ENCODE measurements at regions not wholly inside any gene's neighbourhood (a gene's known extent, or its start where the extent isn't known, plus 50 kb on each side); places are given as distances from the start of the nearest gene placed in this dataset.
A peak's percentile ranks its signal among the peaks of the same experiment; 100 is the strongest.

- no peak overlapping the region for H3K4me3 Mint-ChIP-seq (ENCODE audit: low read depth, unreplicated experiment)
- H3K4me1 Mint-ChIP-seq (ENCODE audit: low read depth, unreplicated experiment): peaks cover 52% of the 10 kb centered on the region
- no peaks in the 10 kb centered on the region for H3K27me3 Mint-ChIP-seq (ENCODE audit: unreplicated experiment)
- H3K27ac Mint-ChIP-seq (ENCODE audit: unreplicated experiment): no peak overlapping the region
- no peaks in the 10 kb centered on the region for H3K36me3 Mint-ChIP-seq (ENCODE audit: insufficient read depth, unreplicated experiment)
- intact Hi-C loops (cut with micrococcal nuclease; ENCODE audit: unreplicated experiment): loop anchor here (1.0 kb wide), 1 partner anchor 287 kb away; no protein-coding TSS in a partner anchor
- CTCF ChIA-PET: interaction anchor here (0.5 to 1.0 kb wide), 3 partner anchors 57 to 662 kb away, joined by 3 to 5 read pairs (median 3); no protein-coding TSS in a partner anchor
- TF ChIP-seq, protein P1, sequence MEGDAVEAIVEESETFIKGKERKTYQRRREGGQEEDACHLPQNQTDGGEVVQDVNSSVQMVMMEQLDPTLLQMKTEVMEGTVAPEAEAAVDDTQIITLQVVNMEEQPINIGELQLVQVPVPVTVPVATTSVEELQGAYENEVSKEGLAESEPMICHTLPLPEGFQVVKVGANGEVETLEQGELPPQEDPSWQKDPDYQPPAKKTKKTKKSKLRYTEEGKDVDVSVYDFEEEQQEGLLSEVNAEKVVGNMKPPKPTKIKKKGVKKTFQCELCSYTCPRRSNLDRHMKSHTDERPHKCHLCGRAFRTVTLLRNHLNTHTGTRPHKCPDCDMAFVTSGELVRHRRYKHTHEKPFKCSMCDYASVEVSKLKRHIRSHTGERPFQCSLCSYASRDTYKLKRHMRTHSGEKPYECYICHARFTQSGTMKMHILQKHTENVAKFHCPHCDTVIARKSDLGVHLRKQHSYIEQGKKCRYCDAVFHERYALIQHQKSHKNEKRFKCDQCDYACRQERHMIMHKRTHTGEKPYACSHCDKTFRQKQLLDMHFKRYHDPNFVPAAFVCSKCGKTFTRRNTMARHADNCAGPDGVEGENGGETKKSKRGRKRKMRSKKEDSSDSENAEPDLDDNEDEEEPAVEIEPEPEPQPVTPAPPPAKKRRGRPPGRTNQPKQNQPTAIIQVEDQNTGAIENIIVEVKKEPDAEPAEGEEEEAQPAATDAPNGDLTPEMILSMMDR (IDR thresholded peaks at IDR 0.05; ENCODE audit: unreplicated experiment): peak; percentile 63
- DNase-seq: no peak
- BruUV-seq (replicated peaks): no TSS peak
- peaks cover 4% of the 10 kb centered on the region for H3K9me3 Mint-ChIP-seq (ENCODE audit: low read depth, unreplicated experiment)
Observed at GRCh38 chr5:15013654-15014463, 142.3 kb upstream of the ANKH start.

DNA sequence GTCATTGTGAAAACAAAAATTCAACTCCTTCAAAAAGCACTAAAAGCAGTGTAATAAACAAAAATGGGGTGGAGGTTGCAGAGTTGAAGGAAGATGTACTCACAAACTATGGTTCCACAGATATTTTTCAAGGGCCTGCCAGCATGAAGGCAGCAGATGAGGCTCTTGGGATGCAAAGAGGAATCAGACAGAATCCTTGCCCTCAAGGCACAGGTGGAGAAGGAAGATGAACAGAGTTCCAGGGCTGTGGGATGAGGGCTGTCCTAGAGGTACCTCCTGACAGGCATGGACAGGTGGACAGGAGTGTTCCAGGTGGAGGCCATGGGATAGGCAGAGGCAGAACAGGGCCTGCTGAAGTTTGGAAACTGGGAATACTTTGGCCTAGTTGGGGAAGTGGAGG is 140.5 kb upstream of the ANKH start:
- TF ChIP-seq, protein P1 (IDR thresholded peaks at IDR 0.05; ENCODE audit: unreplicated experiment): no peak
- H3K36me3 Mint-ChIP-seq (ENCODE audit: insufficient read depth, unreplicated experiment): peaks cover 6% of the 10 kb centered on the region
- BruUV-seq (replicated peaks): no TSS peak
- peak overlapping the region; percentile 40 for H3K27ac Mint-ChIP-seq (ENCODE audit: unreplicated experiment)
- H3K4me1 Mint-ChIP-seq (ENCODE audit: low read depth, unreplicated experiment): peaks cover 60% of the 10 kb centered on the region
- H3K4me3 Mint-ChIP-seq (ENCODE audit: low read depth, unreplicated experiment): no peak overlapping the region
- no peaks in the 10 kb centered on the region for H3K9me3 Mint-ChIP-seq (ENCODE audit: low read depth, unreplicated experiment)
- no peak for DNase-seq
- CTCF ChIA-PET: interaction anchor here (1.0 kb wide), 1 partner anchor 11 kb away, joined by 3 read pairs; no protein-coding TSS in a partner anchor
- intact Hi-C loops (cut with micrococcal nuclease; ENCODE audit: unreplicated experiment): no loop called here
- no peaks in the 10 kb centered on the region for H3K27me3 Mint-ChIP-seq (ENCODE audit: unreplicated experiment)

DNA sequence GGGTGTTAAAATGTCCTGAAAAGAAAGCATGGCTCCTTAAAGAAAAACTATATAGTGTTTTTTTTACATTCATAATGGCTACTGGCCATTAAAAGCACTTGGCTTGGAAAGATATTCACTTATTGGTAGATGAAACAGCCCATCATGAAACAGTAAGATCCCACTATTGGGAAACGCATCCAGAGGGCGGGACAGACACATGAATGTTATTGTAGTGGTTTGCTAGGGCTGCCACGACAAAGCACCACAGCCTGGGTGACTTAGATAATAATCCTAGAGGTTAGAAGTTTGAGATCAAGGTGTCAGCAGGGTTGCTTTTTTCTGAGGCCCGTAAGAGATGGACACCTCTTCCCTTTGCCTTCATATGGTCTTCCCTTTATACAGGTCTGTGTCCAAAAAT is 139.4 kb upstream of the ANKH start:
- no peak for DNase-seq
- CTCF ChIA-PET: no interaction called here
- BruUV-seq (replicated peaks): no TSS peak
- Mint-ChIP-seq H3K9me3 (ENCODE audit: low read depth, unreplicated experiment) (no peaks in the 10 kb centered on the region), H3K4me3 (ENCODE audit: low read depth, unreplicated experiment) (no peak overlapping the region), H3K36me3 (ENCODE audit: insufficient read depth, unreplicated experiment) (peaks cover 6% of the 10 kb centered on the region), H3K27ac (ENCODE audit: unreplicated experiment) (peak overlapping the region; percentile 62), H3K27me3 (ENCODE audit: unreplicated experiment) (no peaks in the 10 kb centered on the region), H3K4me1 (ENCODE audit: low read depth, unreplicated experiment) (peaks cover 59% of the 10 kb centered on the region)
- TF ChIP-seq, protein P1 (IDR thresholded peaks at IDR 0.05; ENCODE audit: unreplicated experiment): no peak
- intact Hi-C loops (cut with micrococcal nuclease; ENCODE audit: unreplicated experiment): no loop called here

DNA sequence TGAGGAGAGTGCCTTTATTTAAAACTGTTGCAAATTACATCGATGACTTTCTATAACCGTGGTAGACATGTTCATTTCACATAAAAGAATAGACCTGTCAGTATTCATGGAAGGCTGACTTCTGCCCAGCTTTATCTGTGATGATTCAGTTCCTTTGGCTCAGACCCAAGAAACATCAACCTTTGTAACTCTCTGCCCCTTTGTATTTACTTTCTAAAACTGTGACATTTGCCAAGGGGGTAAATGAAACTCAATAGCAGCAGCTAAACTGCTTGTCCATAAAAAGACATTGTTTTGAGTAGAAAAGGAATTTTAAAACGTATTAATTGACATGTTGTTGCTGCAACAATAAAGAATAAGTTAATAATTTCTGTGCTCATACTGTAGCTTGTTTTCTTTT is 137.8 kb upstream of the ANKH start:
- DNase-seq: peak; percentile 63
- CTCF ChIA-PET: interaction anchor here (0.7 to 1.4 kb wide), 5 partner anchors 52 to 361 kb away, joined by 3 to 6 read pairs (median 5); no protein-coding TSS in a partner anchor
- H3K4me3 Mint-ChIP-seq (ENCODE audit: low read depth, unreplicated experiment): no peak overlapping the region
- H3K9me3 Mint-ChIP-seq (ENCODE audit: low read depth, unreplicated experiment): no peaks in the 10 kb centered on the region
- peaks cover 59% of the 10 kb centered on the region for H3K4me1 Mint-ChIP-seq (ENCODE audit: low read depth, unreplicated experiment)
- H3K27me3 Mint-ChIP-seq (ENCODE audit: unreplicated experiment): no peaks in the 10 kb centered on the region
- intact Hi-C loops (cut with micrococcal nuclease; ENCODE audit: unreplicated experiment): loop anchor here (2.0 to 5.0 kb wide), 3 partner anchors 139 to 325 kb away; partner anchors contain the start of gene ANKH
- H3K36me3 Mint-ChIP-seq (ENCODE audit: insufficient read depth, unreplicated experiment): peaks cover 6% of the 10 kb centered on the region
- peak overlapping the region; percentile 86 for H3K27ac Mint-ChIP-seq (ENCODE audit: unreplicated experiment)
- TF ChIP-seq, protein P1 (IDR thresholded peaks at IDR 0.05; ENCODE audit: unreplicated experiment): no peak
- no TSS peak for BruUV-seq (replicated peaks)

Measured in Calu3 (cell line).